CD4-positive, alpha-beta memory T cell (primary cell): ENCODE measurements at regions not wholly inside any gene's neighbourhood (a gene's known extent, or its start where the extent isn't known, plus 50 kb on each side); places are given as distances from the start of the nearest gene placed in this dataset.

Source experiments
- CTCF ChIA-PET: fragments of 350-600 bp; sonication (Branson Sonifier 250); formaldehyde crosslinking; loops from one replicate; lab custom pipeline; 2021; ENCODE audit warnings: inconsistent platforms; ENCODE audit not compliant: partially characterized antibody; lab: Charles Lee
- POLR2A ChIA-PET: fragments of 350-600 bp; sonication (Branson Sonifier 250); formaldehyde crosslinking; loops from one replicate; lab custom pipeline; 2021; ENCODE audit not compliant: partially characterized antibody; lab: Charles Lee
- DNase-seq, 5 donors: peaks; one replicate each; pipeline versions ENCODE4 v3.0.0 to v3.0.0-alpha.2; 2020 to 2022; ENCODE audit warnings: mixed read lengths in 1 of 5
- H3K27ac ChIP-seq: one replicate; pipeline ENCODE4 v1.7.0; 2013; ENCODE audit warnings: low read depth, low read length
- H3K27me3 ChIP-seq: 2 replicates; pipeline ENCODE4 v1.7.0; 2013; ENCODE audit warnings: mild to moderate bottlenecking, low read length, moderate library complexity; ENCODE audit not compliant: insufficient read depth
- H3K36me3 ChIP-seq: 2 replicates; pipeline ENCODE4 v1.7.0; 2013; ENCODE audit warnings: mild to moderate bottlenecking, low read length, moderate library complexity; ENCODE audit not compliant: insufficient read depth
- H3K4me1 ChIP-seq: 2 replicates; pipeline ENCODE4 v1.7.0; 2013; ENCODE audit warnings: mild to moderate bottlenecking, low read length, moderate library complexity; ENCODE audit not compliant: insufficient read depth
- H3K4me3 ChIP-seq, 2 donors: one replicate each; pipeline ENCODE4 v1.7.0; 2013; ENCODE audit warnings: low read length in 2 of 2, mild to moderate bottlenecking in 1 of 2
- H3K9me3 ChIP-seq, 2 donors: one replicate each; pipeline ENCODE4 v1.7.0; 2013; ENCODE audit warnings: low read length in 2 of 2, control low read depth in 1 of 2; ENCODE audit not compliant: control insufficient read depth in 1 of 2
- H3K27ac Mint-ChIP-seq, 7 donors: one replicate each; pipeline ENCODE4 v1.8.0; 2020 to 2021; ENCODE audit warnings: mixed read lengths in 7 of 7, mild to moderate bottlenecking in 6 of 7, inconsistent platforms in 3 of 7, moderate library complexity in 3 of 7
- H3K27me3 Mint-ChIP-seq, 2 donors: one replicate each; pipeline ENCODE4 v1.8.0; 2020 to 2021; ENCODE audit warnings: mixed read lengths in 2 of 2
- H3K36me3 Mint-ChIP-seq, 2 donors: one replicate each; pipeline ENCODE4 v1.8.0; 2020 to 2021; ENCODE audit warnings: mixed read lengths in 2 of 2, inconsistent platforms in 1 of 2, mild to moderate bottlenecking in 1 of 2
- H3K4me1 Mint-ChIP-seq, 4 donors: one replicate each; pipeline ENCODE4 v1.8.0; 2020 to 2021; ENCODE audit warnings: mixed read lengths in 4 of 4, mild to moderate bottlenecking in 1 of 4
- H3K4me3 Mint-ChIP-seq, 8 donors: one replicate each; pipeline ENCODE4 v1.8.0; 2020 to 2021; ENCODE audit warnings: mixed read lengths in 8 of 8, mild to moderate bottlenecking in 7 of 8, moderate library complexity in 6 of 8, inconsistent platforms in 3 of 8
- H3K9me3 Mint-ChIP-seq, 8 donors: one replicate each; pipeline ENCODE4 v1.8.0; 2020 to 2021; ENCODE audit warnings: mixed read lengths in 8 of 8, mild to moderate bottlenecking in 5 of 8, inconsistent platforms in 3 of 8, moderate library complexity in 1 of 8
- intact Hi-C: fragments of 100-400 bp; cut with micrococcal nuclease; formaldehyde crosslinking; loops from one replicate; pipeline ENCODE4 v1.15.1; 2023

DNA sequence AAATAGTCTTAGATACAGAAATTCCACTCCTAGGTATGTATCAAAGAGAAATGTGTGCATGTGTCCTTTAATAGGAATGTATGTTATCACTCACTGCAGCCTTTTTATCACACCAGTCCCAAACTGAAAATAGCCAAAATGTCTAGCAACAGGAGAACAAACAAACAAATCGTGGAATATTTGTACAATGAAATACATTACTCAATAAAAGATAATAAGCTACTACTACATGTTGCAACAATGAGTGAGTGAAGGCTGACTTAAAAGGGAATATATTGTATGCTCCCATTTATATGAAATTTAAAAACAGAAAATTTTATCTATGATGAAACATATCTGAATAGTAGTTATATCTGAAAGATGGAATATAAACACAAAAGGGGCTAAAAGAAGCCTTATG is 212.1 kb upstream of the PLD5 start:
- Histone ChIP-seq H3K9me3 (no peaks in the 10 kb centered on the region), H3K36me3 (no peaks in the 10 kb centered on the region), H3K4me1 (no peaks in the 10 kb centered on the region), H3K4me3 (no peak overlapping the region), H3K27ac (no peak overlapping the region), H3K27me3 (no peaks in the 10 kb centered on the region)
- ChIA-PET CTCF (no interaction called here), POLR2A (no interaction called here)
- H3K9me3 Mint-ChIP-seq: peaks cover 0 to 16% (median 6%) of the 10 kb centered on the region in 8 donors
- H3K4me3 Mint-ChIP-seq: no peak overlapping the region
- no peaks in the 10 kb centered on the region for H3K36me3 Mint-ChIP-seq
- DNase-seq: no peak
- H3K27ac Mint-ChIP-seq: no peak overlapping the region
- H3K27me3 Mint-ChIP-seq: no peaks in the 10 kb centered on the region
- no peaks in the 10 kb centered on the region for H3K4me1 Mint-ChIP-seq
- intact Hi-C loops: no loop called here

DNA sequence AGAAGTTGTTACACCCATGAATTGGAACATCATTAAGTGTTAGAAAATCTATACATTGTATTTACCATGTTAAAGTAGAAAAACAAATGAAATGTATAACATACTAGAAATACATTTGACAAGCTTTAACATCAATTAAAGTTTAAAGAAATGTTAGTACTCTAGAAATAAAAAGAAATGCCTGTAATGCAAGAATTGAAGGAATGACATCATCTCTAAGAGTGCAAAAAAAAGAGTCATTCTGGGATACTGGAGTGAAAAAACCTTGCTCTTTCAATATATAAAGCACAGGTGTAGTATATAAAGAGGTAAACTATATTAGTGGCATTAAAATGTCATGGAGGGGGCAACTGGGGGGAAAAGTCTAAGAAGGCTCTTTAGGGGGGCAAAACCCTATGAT is 210.8 kb upstream of the PLD5 start:
- intact Hi-C loops: no loop called here
- DNase-seq: no peak
- H3K4me1 Mint-ChIP-seq: no peaks in the 10 kb centered on the region
- H3K4me1 ChIP-seq: no peaks in the 10 kb centered on the region
- ChIA-PET POLR2A (no interaction called here), CTCF (no interaction called here)
- peaks cover 0 to 13% (median 4%) of the 10 kb centered on the region in 8 donors for H3K9me3 Mint-ChIP-seq
- no peaks in the 10 kb centered on the region for H3K27me3 Mint-ChIP-seq
- H3K36me3 Mint-ChIP-seq: no peaks in the 10 kb centered on the region
- H3K9me3 ChIP-seq: no peaks in the 10 kb centered on the region
- H3K27ac ChIP-seq: no peak overlapping the region
- no peaks in the 10 kb centered on the region for H3K36me3 ChIP-seq
- H3K27me3 ChIP-seq: no peaks in the 10 kb centered on the region
- no peak overlapping the region for H3K27ac Mint-ChIP-seq
- no peak overlapping the region for H3K4me3 Mint-ChIP-seq
- no peak overlapping the region for H3K4me3 ChIP-seq

- Histone ChIP-seq H3K4me3 (no peak overlapping the region), H3K4me1 (no peaks in the 10 kb centered on the region), H3K27ac (no peak overlapping the region), H3K27me3 (no peaks in the 10 kb centered on the region), H3K36me3 (no peaks in the 10 kb centered on the region), H3K9me3 (no peaks in the 10 kb centered on the region)
- H3K4me3 Mint-ChIP-seq: no peak overlapping the region
- intact Hi-C loops: no loop called here
- no peaks in the 10 kb centered on the region for H3K36me3 Mint-ChIP-seq
- H3K27me3 Mint-ChIP-seq: no peaks in the 10 kb centered on the region
- CTCF ChIA-PET: no interaction called here
- peaks cover 0 to 16% (median 5%) of the 10 kb centered on the region in 8 donors for H3K9me3 Mint-ChIP-seq
- POLR2A ChIA-PET: no interaction called here
- no peak for DNase-seq
- no peak overlapping the region for H3K27ac Mint-ChIP-seq
- H3K4me1 Mint-ChIP-seq: no peaks in the 10 kb centered on the region
These were observed 206.9 kb upstream of the PLD5 start for GRCh38 chr1:242731446-242731845.

DNA sequence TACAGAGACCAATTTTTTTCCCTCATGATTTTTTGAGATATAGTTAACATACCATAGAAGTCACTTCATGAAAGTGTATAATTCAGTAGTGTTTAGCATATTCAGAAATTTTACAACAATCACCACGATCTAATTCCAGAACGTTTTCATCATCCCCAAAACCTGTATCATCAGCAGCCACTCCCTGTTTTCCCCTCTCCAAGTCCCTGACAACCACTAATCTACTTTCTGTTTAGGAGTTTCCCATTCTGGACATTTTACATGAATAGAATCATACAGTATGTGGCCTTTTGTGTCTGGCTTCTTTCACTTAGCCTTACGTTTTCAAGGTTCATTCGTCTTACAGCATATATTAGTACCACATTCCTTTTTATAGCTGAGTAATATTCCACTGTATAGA is 204.2 kb upstream of the PLD5 start:
- CTCF ChIA-PET: no interaction called here
- Histone ChIP-seq H3K36me3 (no peaks in the 10 kb centered on the region), H3K9me3 (no peaks in the 10 kb centered on the region), H3K4me1 (no peaks in the 10 kb centered on the region), H3K4me3 (no peak overlapping the region), H3K27me3 (no peaks in the 10 kb centered on the region), H3K27ac (no peak overlapping the region)
- intact Hi-C loops: no loop called here
- no peak for DNase-seq
- peaks cover 0 to 21% (median 6%) of the 10 kb centered on the region in 8 donors for H3K9me3 Mint-ChIP-seq
- no peak overlapping the region for H3K27ac Mint-ChIP-seq
- POLR2A ChIA-PET: no interaction called here
- no peaks in the 10 kb centered on the region for H3K4me1 Mint-ChIP-seq
- no peaks in the 10 kb centered on the region for H3K36me3 Mint-ChIP-seq
- no peaks in the 10 kb centered on the region for H3K27me3 Mint-ChIP-seq
- H3K4me3 Mint-ChIP-seq: no peak overlapping the region

GRCh38 chr1:242723044-242723716 is 198.7 kb upstream of the PLD5 start:
- Mint-ChIP-seq H3K36me3 (no peaks in the 10 kb centered on the region), H3K27me3 (no peaks in the 10 kb centered on the region), H3K4me3 (no peak overlapping the region), H3K9me3 (peaks cover 0 to 10% (median 4%) of the 10 kb centered on the region in 8 donors), H3K27ac (no peak overlapping the region), H3K4me1 (no peaks in the 10 kb centered on the region)
- intact Hi-C loops: no loop called here
- Histone ChIP-seq H3K27ac (no peak overlapping the region), H3K36me3 (no peaks in the 10 kb centered on the region), H3K9me3 (no peaks in the 10 kb centered on the region), H3K4me1 (no peaks in the 10 kb centered on the region), H3K4me3 (no peak overlapping the region), H3K27me3 (no peaks in the 10 kb centered on the region)
- no peak for DNase-seq
- POLR2A ChIA-PET: no interaction called here
- CTCF ChIA-PET: no interaction called here

- POLR2A ChIA-PET: no interaction called here
- H3K4me1 Mint-ChIP-seq: no peaks in the 10 kb centered on the region
- no peaks in the 10 kb centered on the region for H3K9me3 ChIP-seq
These were observed 194.5 kb upstream of the PLD5 start for GRCh38 chr1:242718967-242719366.

DNA sequence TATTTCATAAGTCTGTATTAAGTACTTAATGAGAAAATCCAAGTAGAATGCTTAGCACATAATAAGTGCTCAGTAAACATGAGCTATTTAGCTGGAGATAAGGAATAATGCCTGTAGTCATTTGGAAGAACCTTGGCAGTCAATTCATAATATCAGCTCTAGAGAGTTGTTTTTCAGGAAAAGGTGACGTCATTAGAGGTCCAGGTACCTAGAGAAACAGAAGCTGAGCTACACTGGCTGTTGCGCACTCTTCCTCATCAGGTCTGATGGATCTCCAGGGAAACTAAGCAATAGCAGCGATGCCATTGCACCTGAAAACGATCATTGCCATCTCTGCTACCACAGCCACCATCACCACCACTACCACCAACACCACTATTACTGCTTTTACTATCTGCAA is 187.8 kb upstream of the PLD5 start:
- CTCF ChIA-PET: no interaction called here
- POLR2A ChIA-PET: no interaction called here
- H3K27ac Mint-ChIP-seq: no peak overlapping the region

More at GRCh38 chr1:242718967-242719366, 194.5 kb upstream of the PLD5 start:
- Histone ChIP-seq H3K27ac (no peak overlapping the region), H3K4me3 (no peak overlapping the region), H3K36me3 (no peaks in the 10 kb centered on the region), H3K4me1 (no peaks in the 10 kb centered on the region), H3K27me3 (no peaks in the 10 kb centered on the region)
- H3K9me3 Mint-ChIP-seq: peaks cover 0 to 10% (median 6%) of the 10 kb centered on the region in 8 donors
- intact Hi-C loops: no loop called here
- H3K27me3 Mint-ChIP-seq: peaks cover 0 to 1% of the 10 kb centered on the region in 2 donors
- H3K4me3 Mint-ChIP-seq: no peak overlapping the region
- DNase-seq: no peak
- no peak overlapping the region for H3K27ac Mint-ChIP-seq
- CTCF ChIA-PET: no interaction called here
- H3K36me3 Mint-ChIP-seq: no peaks in the 10 kb centered on the region

More for the DNA sequence above, 187.8 kb upstream of the PLD5 start:
- no peaks in the 10 kb centered on the region for H3K27me3 ChIP-seq
- H3K9me3 Mint-ChIP-seq: peaks cover 2 to 7% (median 4%) of the 10 kb centered on the region in 8 donors
- H3K4me3 ChIP-seq: no peak overlapping the region
- H3K4me1 Mint-ChIP-seq: no peaks in the 10 kb centered on the region
- no peaks in the 10 kb centered on the region for H3K9me3 ChIP-seq
- intact Hi-C loops: no loop called here
- no peak overlapping the region for H3K4me3 Mint-ChIP-seq
- H3K36me3 Mint-ChIP-seq: no peaks in the 10 kb centered on the region
- no peaks in the 10 kb centered on the region for H3K36me3 ChIP-seq
- H3K4me1 ChIP-seq: no peaks in the 10 kb centered on the region
- DNase-seq: no peak
- peaks cover 0 to 1% of the 10 kb centered on the region in 2 donors for H3K27me3 Mint-ChIP-seq
- H3K27ac ChIP-seq: no peak overlapping the region
